HG03442 (cell line): ENCODE measurements at regions not wholly inside any gene's neighbourhood (a gene's known extent, or its start where the extent isn't known, plus 50 kb on each side); places are given as distances from the start of the nearest gene placed in this dataset.

ENCODE experiments used
- ATAC-seq: cut with Tn5 transposase; IDR thresholded peaks from one replicate; pipeline ENCODE4 v1.9.1; 2021; ENCODE audit warnings: mild to moderate bottlenecking, moderate library complexity; ENCODE audit not compliant: unreplicated experiment

DNA sequence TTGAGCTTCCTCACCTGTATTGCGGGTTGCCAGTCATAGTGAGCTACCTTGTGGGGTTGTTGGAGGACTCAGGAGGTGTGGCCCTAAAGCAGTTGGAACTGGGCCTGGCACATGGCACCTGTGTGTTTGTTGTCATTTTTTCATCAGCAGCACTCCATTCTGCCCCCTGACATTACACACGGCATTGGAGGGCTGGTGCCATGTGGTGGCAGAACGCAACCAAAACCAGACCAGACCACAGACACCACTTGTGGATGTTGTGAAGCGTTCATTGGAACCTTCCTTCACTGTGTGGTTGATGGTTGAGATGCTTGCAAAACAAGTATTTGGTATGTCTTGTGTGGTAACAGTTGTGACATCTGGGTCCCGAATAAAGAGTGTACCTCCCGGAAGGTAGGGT is 113.2 kb upstream of the ERCC6L2 start:
- ATAC-seq: no peak

DNA sequence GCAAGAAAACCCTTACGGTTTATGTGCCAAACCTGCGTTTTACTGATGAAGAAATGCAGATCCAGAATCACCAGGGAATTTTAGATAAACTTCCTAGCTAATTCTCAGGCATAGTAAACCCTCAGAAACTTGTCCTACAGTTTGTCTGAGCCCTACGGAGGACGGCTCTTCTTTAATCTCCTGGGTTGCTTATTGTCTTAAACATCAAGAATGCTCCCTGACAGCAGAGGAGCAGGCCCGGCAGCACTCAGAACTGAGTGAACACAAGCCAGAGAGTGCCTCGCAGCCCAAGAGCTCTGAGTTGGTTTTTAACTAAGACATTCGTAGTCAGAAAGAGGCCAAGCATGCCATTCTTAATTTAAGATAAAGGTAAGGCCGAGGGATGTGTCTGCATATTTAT is 114.7 kb upstream of the ERCC6L2 start:
- no peak for ATAC-seq

DNA sequence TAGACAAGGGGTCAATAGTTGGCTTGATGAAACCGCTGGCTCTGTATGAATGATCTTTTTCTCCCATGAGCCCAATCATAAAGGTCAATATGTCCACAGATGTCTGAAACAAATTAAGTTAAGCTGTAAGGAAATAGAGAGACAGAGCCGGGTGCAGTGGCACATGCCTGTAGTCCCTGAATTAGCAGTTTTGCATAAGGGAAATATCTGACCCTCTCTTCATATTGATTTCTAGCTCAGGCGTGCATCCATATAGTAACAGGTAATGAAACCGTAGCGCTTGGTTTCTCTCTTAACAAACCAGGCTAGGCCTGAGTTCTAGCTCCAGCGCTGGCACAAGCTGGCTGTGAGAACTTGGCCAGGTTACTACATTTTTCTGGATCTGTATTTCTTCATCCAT is 118.1 kb upstream of the ERCC6L2 start:
- no peak for ATAC-seq

- ATAC-seq: no peak
These were observed 118.5 kb upstream of the ERCC6L2 start for GRCh38 chr9:95756986-95757385.

GRCh38 chr9:95756101-95756500 is 119.4 kb upstream of the ERCC6L2 start:
- no peak for ATAC-seq

DNA sequence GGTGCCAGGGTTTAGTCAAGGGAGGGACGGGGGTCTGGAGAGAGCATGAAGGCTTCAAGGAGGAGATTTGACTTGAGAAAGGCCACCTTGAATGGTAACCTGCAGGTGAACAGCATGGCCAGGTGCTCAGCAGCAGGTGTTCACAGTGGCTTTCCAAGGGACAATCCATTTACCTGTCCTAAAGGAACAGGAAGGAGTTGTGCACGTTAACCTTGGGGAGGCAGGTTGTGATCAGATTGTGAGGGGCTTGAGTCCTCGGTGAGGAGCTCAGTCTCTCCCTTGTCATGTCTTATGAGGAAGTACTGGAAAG is 120.1 kb upstream of the ERCC6L2 start:
- no peak for ATAC-seq

DNA sequence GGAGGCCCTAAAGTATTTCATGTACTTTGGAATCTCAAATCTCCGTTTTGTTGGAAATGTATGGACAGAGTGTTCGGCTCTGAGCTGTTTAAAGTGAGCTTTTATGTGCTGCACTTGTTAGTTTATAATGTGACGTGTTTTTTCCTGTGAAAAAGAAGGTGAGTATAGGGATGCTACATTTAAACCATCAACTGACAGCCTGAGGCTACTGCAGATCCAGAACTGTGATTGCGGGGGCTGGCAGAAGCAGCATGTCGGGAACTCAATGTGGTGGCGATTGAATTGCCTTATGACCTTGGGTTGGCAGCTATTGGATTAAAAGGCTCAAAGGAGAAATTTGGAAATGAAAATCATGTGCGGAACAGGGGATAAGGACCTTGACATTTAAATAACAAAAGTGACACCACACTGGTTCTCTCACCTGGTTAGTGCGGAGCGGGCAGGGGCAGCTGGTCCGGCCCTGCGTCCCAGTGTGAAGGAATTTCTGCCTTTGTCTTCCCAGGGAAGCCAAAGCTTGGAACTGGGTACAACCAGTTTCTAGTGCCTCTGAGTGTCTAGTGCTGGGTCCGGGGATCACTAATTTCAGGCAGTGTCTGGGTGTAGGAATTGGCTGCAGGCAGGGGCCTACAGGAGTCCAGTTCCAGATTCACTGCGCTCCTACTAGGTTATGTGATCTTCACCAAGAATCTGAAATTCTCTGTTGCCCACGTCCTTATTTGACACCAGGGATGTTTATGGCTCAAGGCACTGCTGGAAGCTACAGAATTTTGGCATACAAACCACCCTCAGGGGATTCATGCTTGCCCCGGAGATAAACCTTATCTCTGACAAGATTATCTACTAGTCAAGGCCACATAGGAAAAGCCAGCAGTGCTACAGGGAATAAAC is 120.7 kb upstream of the ERCC6L2 start:
- ATAC-seq: no peak

DNA sequence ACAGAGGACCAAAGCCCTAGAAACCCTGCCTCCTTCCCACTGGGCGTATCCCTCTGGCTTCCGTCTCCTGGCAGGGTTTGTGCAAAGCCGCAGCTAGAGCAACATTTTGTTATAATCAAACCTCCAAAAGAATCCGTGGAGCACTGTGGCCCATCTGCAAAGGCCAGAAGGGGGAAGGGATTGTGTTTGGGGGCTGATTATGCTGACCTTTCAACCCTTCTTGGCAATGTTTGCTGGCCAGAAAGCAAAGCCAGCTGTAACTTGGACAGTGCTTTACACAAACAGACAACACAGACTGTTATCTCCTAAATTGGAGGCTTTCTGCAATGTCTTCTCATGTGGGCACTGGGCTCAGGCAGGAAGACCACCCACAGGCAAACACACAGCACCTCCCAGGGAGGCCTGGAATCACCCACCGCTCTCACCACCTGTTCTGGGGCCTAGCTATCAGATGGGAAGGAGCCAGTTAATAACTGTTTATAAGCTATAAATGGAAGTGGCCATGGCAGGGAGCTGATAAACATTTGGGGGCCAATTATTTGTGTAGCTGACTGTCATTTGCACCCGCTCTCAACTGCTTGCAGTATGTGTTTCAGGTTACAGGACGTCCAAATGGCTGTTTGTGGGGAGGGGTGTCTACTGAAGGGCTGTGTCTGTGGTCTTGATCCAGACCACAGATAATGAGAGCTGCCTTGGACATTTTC is 121.6 kb upstream of the ERCC6L2 start:
- ATAC-seq: no peak

DNA sequence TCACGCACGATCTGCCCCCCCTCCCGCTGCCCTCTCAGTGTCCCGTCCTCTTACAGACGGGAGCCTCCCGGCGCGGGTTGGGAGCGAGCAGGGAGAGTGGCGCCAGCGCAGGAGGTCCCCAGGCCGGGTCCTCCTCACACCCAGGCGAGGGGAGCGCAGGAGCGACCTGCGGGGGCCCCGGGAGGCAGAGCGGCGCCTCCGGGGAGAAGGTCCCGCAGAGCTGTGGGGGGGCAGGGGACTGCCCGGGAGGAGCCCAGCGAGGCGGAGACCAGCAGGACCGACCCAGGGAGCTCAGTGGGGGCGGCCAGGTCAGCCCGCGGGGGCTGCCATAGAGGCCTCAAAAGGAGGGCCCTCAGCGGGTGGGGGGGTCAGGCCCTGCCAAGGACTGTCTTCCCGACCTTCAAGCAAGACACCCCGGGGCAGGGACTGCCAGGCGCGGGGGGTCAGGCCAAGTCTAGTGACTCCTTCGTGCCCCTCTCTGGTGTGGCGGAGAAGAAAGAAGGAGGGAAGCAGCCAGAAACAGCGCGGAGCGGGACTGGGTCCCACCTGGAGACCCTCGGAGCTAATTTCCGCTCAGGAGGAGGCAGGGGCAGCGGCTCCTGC is 123.3 kb upstream of the ERCC6L2 start:
- ATAC-seq: no peak

- no peak for ATAC-seq
These were observed 124.0 kb upstream of the ERCC6L2 start for GRCh38 chr9:95751520-95751790.

DNA sequence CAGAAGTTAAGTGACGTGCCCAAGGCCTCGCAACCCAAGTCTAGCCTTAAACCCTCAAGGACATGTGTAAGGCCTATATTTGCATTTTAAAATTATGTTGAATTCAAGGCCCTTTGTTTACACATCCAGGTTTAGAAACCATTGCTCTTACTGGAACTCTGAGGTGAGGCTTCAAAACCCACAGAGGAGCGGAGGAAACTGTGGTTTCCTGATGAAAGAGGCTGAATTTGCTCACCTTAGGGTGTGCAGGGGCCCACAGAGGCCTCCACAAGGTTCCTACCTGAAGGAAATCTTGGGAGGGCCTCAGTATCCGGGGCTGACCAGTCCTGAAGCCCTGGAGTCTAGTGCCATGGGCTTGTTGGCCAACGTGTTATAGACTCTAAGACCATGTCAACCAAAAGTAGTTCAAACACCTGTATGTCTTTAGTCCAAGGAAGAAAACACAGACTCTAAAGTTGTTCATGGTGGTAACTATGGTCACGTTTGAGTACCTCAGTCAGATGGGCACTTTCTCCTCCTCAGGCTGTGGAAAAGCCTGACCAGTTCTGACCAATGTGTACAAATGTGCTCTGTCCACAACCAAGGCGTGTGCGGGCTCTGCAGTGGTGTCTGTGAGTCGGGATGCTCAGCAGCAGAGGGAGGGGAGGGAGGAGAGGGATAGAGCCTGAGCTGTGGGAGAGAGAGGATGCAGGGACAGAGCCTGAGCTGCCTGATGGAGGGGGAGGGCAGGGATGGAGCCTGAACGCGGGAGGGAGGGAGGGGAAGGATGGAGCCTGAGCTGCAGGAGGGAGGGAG is 124.6 kb upstream of the ERCC6L2 start:
- no peak for ATAC-seq

DNA sequence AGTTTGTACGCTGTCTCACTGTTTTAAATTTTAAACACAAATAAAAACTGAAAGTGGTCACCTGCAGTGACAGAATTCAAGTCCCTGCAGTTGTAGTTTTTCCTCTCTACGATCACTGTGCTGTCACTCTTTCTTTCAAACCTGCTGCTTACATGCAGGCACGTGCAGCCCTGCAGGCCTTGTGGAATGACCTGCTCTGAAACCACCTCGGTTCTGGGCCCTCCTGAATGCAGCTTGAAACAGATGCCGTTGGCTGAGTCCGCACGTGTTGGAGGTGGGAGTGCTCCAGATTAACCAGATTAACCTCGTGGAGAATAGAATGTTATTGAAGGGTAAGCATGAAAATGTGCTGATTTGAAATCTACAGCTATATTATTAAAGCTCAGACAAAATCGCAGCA is 126.0 kb upstream of the ERCC6L2 start:
- ATAC-seq: no peak

- no peak for ATAC-seq
These were observed 128.9 kb upstream of the ERCC6L2 start for GRCh38 chr9:95746408-95747180.

DNA sequence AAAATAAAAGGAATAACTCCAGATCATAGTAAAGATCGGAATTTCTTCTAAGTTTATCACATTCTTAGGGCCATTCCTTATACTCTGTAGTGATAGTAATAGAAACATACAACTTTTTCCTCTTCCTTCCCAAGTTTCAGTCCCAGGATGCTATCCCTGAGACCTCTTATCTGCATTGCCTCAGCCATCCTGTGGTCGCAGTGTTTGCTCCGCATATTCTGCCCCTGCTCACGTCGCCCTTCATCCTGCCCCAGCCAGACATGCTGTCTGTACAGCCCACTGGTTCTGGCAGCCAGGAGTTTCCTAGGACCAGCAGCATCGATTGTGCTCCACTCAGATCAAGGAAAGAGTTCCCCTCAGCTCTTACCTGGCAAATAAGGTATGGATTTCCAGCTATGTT is 132.7 kb upstream of the ERCC6L2 start:
- ATAC-seq: no peak

DNA sequence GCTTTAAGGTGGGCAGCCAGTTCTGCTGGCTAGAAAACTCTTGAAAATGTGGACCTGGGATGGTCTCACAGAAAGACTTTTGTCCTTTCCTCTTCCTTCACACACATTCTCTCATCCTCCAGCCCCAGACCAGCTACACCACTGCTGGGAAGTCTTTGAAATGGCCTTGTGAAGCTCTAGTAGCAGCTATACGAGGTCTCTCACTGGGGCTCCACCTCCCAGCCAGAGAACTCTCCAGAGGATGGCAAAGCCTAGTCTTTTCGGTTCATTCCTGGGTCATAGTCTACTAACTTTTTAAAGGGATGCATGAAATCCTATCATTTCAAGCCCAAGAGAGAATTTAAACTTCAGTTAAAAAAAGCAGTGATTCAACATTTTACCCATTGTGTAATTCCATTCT is 133.9 kb upstream of the ERCC6L2 start:
- ATAC-seq: no peak

DNA sequence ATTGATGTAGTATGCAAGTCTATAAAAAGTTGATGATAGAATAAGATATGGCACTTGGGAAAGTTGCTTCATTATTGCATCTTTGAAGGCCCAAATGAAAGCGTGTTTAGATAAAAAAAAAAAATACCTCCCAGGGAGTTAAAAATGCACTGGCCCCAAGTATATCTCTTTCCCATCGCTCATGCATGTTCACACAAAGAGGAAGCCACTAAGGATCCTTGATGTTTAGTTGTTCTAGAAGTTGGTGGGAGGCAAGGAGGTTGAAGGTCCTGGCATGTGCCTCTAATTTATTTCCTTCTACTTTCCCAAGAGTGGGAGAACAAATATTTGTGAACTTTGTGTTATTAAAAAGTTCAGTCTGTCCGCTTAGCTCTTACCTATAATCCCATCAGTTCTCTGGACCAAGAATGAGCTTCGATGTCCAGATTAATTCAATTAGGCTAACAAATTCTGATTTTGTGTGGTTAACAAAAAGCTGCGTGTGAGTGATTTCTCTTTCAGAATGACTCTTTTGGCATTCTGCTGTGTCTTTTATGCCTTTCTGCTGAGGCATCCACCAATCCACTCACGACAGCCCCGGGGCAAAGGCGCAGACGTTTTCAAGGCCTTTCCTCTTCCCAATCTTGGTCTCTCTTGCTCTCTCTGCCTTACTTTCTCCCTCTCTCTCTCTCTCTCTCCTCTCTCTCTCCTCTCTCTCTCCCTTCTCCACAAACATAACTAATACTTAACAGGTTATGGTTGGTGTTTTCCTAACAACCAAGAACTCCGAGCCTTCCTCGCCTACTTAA is 135.1 kb upstream of the ERCC6L2 start:
- ATAC-seq: no peak

DNA sequence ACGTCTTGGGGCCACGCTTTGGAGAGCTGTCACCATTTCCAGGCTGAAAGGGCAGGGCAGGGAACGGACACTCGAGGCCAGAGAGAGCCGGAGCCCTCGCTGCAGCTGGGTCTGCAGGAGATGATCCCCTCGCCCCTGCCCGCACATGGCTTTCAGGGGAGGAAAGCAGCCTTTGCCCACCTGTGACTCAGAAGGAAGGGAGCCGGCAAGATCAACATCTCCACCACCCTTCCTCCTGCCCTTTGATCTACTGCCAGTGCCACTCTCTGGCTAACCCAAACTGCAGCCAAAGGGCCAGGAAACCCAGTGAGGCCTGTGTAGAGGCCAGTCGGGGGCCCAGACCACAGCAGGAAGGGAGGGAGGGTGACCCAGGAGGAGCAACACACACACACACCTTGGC is 137.1 kb upstream of the ERCC6L2 start:
- ATAC-seq: no peak

DNA sequence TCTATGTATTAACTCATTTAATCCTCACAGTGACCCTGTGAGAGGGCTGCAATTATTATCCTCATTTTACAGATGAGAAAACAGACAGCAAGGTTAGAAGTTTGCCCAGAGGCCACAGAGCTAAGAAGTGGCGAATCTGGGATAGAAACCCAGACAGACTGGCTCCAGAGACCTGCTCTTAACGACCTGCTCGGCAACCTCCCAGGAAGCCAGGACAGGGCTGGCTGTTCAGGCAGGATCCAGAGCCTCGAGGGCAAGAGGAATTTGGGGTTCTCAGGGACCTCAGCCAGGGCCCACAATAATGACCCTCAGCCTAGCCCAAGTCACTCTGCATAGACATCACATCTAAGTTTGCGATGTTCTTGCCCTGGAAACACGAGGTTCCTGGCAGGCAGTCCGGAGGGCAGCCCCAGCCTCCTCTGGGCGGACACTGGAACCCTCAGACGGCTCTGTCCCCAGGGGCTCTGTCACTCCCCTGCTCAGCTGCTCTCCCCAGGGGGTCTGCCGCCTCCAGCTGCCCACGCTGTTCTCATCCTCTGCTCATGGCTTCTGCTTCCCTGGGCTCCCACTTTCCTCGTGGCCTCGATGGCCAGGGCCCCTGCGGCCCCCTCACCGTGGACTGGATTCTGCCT is 138.5 kb upstream of the ERCC6L2 start:
- no peak for ATAC-seq

- no peak for ATAC-seq
These were observed 139.1 kb upstream of the ERCC6L2 start for GRCh38 chr9:95736370-95736769.

- no peak for ATAC-seq
These were observed 139.8 kb upstream of the ERCC6L2 start for GRCh38 chr9:95735701-95736100.
